ENCODE measurements at regions not wholly inside any gene's neighbourhood (a gene's known extent, or its start where the extent isn't known, plus 50 kb on each side); places are given as distances from the start of the nearest gene placed in this dataset.

GRCh38 chr7:109964780-109965179 lies 1126.1 kb upstream of the LRRN3 start:
- DNase-seq: no peak

- DNase-seq: no peak
These were observed 1123.5 kb upstream of the LRRN3 start for GRCh38 chr7:109967406-109967805.

- no peak for DNase-seq
These were observed 1107.3 kb upstream of the LRRN3 start for GRCh38 chr7:109983618-109984017.

- no peak for DNase-seq
These were observed 1106.2 kb upstream of the LRRN3 start for GRCh38 chr7:109984729-109985128.

GRCh38 chr7:109986701-109987100 lies 1104.2 kb upstream of the LRRN3 start:
- DNase-seq: no peak

- no peak for DNase-seq
These were observed 1094.5 kb upstream of the LRRN3 start for GRCh38 chr7:109996411-109996810.

- no peak for DNase-seq
These were observed 1094.0 kb upstream of the LRRN3 start for GRCh38 chr7:109996927-109997326.

- no peak for DNase-seq
These were observed 1093.1 kb upstream of the LRRN3 start for GRCh38 chr7:109997837-109998236.

GRCh38 chr7:110001254-110001938 lies 1089.5 kb upstream of the LRRN3 start:
- no peak for DNase-seq

GRCh38 chr7:110003827-110004226 lies 1087.1 kb upstream of the LRRN3 start:
- DNase-seq: no peak

- DNase-seq: no peak
These were observed 1083.4 kb upstream of the LRRN3 start for GRCh38 chr7:110007320-110008063.

- no peak for DNase-seq
These were observed 1080.6 kb upstream of the LRRN3 start for GRCh38 chr7:110010359-110010758.

- DNase-seq: no peak
These were observed 1073.5 kb upstream of the LRRN3 start for GRCh38 chr7:110017405-110017804.

- no peak for DNase-seq
These were observed 1063.5 kb upstream of the LRRN3 start for GRCh38 chr7:110027385-110027784.

- no peak for DNase-seq
These were observed 1047.4 kb upstream of the LRRN3 start for GRCh38 chr7:110043519-110043918.

GRCh38 chr7:110050785-110051184 lies 1040.1 kb upstream of the LRRN3 start:
- no peak for DNase-seq

- DNase-seq: no peak
These were observed 1039.6 kb upstream of the LRRN3 start for GRCh38 chr7:110051372-110051771.

- no peak for DNase-seq
These were observed 1034.6 kb upstream of the LRRN3 start for GRCh38 chr7:110056331-110056730.

- no peak for DNase-seq
These were observed 1032.5 kb upstream of the LRRN3 start for GRCh38 chr7:110058401-110058800.

GRCh38 chr7:110061387-110061786 lies 1029.5 kb upstream of the LRRN3 start:
- DNase-seq: no peak

GRCh38 chr7:110065121-110065520 lies 1025.8 kb upstream of the LRRN3 start:
- DNase-seq: no peak

GRCh38 chr7:110066843-110067242 lies 1024.1 kb upstream of the LRRN3 start:
- DNase-seq: no peak

- no peak for DNase-seq
These were observed 1019.7 kb upstream of the LRRN3 start for GRCh38 chr7:110071192-110071591.

- DNase-seq: no peak
These were observed 1015.5 kb upstream of the LRRN3 start for GRCh38 chr7:110075450-110075849.

GRCh38 chr7:110076194-110076593 lies 1014.7 kb upstream of the LRRN3 start:
- DNase-seq: no peak

All from CD4-positive, alpha-beta T cell treated with Interleukin-6 for 4 hours (primary cell).